GM21576 (cell line): ENCODE measurements at regions not wholly inside any gene's neighbourhood (a gene's known extent, or its start where the extent isn't known, plus 50 kb on each side); places are given as distances from the start of the nearest gene placed in this dataset.

Source experiments
- ATAC-seq: cut with Tn5 transposase; IDR thresholded peaks from one replicate; pipeline ENCODE4 v1.9.1; 2021; ENCODE audit warnings: mild to moderate bottlenecking, moderate library complexity; ENCODE audit not compliant: unreplicated experiment

GRCh38 chr10:70939441-70940003, 51.2 kb upstream of the PCBD1 start:
- no peak for ATAC-seq

GRCh38 chr10:70940834-70941568, 52.6 kb upstream of the PCBD1 start:
- no peak for ATAC-seq

DNA sequence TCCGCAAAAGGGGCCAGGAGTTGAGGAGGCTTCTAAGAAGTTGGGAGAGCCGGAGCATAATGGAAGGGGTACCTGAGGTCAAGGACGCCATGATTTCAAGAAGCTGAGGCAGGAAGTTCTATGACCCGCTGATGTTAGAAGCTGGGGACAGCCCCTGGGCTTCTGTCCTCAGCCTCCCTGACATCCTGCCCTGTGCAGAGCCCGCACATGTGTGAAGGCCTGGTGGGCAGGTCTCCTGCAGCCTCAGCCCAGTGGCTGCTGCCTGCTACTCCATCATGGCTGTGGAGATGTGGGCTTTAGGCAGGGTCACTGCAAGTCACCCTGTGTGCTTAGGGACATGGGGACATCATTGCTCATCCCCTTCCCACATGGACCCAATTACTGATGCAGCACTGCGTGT, 53.8 kb upstream of the PCBD1 start:
- ATAC-seq: no peak

DNA sequence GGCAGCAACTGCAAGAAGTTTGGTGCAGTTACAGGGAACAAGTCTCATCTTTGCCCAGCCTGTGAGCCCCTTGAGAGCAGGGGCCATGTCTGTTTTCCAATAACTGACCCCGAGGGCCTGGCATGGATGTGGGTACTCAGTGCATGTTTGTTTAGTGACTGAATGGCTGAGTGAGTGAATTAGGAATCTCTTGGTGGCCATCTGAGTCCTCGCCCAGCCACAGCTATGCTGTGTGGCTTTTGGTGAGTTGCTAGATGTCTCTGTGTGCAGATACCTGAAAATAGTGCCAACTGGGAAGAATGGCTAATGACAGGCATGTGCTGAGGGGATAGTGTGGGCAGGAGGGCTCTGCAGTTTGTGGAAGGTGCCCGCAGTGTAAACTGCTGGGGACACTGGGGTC, 54.4 kb upstream of the PCBD1 start:
- ATAC-seq: no peak

- ATAC-seq: no peak
Measured at GRCh38 chr10:70943249-70943648, 54.9 kb upstream of the PCBD1 start.

- no peak for ATAC-seq
Measured at GRCh38 chr10:70943841-70944466, 55.6 kb upstream of the PCBD1 start.

DNA sequence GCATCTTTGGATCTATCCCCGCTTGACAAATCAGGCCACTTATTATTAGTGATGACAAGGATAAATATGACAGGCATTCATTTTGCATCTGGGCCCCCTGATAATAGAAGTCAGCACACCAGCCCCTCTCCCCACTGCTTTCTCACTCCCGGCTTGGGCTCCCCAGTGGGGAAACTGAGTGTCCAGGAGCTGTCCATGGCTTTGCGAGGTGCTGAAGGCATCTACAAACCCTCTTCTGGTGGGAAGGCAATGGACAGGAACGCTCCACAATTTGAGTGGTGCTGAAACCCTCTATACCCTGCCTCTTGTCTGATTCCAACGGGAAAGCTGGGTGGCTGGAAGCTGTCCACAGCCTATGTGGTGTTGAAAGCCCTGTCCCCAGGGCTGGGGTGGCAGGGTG, 61.7 kb upstream of the PCBD1 start:
- no peak for ATAC-seq

DNA sequence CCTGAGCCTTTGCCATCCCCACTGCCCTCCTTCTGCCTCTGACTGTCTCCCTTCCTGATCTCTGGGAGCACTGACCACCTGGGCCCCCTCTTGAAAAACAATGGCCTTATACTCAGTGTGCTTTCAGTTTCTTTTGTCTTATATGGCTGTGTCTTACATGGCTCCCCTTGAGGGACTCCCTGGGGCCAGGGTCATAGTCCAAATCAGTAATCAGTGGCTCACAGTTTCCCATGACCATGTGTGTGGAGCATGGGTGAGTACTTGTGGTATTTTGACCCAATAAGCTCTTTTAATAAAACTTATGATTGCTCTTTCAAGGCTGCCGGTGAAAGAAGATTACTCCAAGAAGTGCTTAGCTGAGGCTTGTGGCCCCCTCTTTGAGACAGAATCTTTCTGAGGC, 62.4 kb upstream of the PCBD1 start:
- ATAC-seq: no peak

GRCh38 chr10:70952401-70952800, 64.0 kb upstream of the PCBD1 start:
- ATAC-seq: no peak

GRCh38 chr10:70952921-70953320, 64.6 kb upstream of the PCBD1 start:
- ATAC-seq: no peak

DNA sequence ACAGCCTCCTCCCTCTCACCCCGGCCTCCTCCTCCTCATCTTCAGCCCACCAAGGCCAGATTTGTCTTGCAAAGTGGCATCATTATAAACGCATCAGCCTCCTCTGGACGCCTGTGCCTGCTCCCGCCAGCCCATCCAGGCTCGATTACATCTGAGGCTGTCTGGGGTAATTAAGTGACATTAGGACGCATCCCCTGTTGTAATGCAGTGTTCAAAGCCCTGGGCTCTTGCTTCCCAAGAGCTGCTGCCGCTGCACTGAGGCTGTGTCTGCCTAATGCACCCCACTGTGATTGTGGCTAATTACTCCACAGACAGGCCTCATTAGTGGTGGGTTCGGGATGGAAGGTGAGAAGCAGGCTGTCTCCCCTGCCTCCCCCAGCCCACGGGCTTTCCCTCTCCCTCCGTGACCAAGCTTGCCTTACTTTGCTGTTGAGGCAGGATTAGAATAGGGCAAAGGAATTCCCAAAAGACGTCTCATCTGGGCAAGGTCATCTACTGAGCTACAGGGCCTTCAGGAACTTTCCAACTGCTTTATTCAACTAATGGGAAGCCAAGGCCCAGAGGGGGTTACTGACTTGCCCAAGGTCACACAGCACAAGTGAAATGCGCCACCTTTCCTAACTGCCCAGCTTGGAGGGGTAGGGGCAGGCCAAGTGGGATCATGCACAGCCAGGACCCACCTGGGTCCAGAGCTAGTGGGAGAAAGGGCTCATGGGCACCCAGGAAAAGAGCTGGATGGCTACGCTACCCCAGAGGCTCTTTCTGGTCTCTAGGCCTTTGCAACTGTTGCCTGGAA, 66.2 kb upstream of the PCBD1 start:
- no peak for ATAC-seq

DNA sequence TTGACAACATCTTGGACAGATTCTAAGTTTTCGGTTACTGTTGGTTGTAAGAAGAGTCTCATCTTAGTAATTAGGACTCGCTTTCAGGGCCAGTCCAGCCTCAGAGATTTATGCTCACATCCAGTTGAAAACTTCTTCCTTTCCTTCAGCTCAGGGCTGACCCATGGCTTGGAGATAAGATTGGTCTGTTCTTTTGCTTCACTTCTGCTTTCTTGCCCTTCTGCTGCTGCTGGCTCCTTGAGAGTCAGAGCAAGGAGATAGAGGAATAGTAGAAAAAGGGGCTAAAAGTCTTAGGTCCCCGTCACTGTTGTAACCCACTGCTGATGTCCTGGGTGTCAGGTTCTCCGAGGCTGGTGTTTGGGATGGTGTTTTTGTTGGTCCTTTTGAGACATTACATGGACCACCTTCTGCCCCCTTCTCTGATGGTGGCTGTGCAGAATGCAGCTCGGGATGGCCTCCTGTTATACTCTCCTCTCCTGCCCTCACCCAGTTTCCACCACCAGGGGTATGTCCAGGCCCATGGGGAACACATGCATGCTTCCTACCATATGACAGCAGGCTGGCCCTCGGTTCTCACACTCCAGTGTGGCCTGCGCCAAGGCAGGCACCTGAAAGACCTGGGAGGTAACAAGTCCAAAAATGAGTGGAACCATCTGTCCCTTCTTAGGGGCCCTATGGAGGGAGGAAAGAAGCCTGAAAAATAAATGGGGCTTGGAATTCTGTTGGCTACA, 67.8 kb upstream of the PCBD1 start:
- no peak for ATAC-seq

DNA sequence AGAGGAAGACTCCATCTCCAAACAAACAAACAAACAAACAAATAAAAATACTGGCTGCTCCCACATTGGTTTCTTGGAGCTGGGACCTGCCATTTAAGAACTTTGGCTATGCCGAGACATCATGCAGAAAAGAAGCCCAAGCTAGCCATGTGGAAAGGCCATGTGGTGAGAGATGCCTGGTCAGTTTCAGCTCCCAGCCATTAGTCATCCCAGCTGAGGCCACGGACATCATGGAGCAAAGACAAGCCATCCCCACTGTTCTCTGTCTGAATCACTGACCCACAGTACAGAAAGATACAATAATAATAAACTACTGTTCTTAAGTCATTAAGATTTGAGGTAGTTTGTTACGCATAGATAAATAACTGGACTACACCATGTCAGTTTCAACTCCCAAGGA, 70.0 kb upstream of the PCBD1 start:
- ATAC-seq: no peak

DNA sequence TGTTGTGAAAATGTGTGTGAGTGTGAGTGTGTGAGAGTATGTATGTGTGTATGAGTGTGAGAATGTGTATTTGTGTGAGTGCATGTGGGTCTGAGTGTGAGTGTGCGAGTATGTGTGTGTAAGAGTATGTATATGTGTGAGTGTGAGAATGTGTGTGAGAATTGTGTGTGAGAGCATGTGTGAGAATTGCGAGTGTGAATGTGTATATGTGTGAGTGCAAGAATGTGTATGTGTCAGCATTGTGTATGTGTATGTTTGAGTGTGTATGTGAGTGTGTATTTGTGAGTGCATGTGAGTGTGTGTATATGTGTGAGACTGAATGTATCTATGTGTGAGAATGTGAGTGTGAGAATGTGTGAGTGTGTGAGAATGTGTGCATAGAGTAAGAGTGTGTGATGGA, 72.0 kb upstream of the PCBD1 start:
- no peak for ATAC-seq

DNA sequence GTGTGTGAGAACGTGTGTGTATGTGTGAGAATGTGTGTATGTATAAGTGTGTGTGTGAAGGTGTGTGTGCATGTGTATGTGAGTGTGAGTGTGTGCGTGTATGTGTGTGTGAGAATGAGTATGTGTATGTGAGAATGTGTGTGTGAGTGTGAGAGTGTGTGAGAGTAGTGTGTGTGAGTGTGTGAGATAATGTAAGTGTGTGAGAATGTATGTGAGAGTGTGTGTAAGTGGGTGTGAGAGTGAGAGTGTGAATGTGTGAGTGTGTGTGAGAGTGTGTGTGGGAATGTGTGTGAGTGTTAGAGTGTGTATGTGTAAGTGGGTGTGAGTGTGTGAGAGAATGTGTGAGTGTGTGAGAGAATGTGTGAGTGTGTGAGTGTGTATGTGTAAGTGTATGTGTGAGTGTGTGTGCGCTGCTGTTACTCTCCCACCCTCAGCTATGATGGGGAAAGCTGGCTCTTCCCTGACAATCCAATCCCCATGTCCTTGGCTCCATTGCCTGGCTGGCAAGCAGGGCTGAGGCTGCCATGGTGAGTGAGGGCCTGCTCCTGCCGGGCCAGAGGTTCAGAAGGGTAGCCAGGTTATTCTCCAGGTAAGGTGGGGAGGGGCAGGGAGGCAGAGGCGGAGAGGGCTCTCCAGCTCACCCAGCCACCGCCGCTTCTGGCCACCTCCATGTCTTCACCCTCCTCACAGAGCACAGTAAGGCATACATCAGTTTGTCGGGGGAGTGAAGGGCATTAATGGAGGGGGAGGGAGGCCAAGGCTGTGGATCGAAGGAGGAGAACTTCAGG, 72.6 kb upstream of the PCBD1 start:
- no peak for ATAC-seq

GRCh38 chr10:70962686-70963085, 74.3 kb upstream of the PCBD1 start:
- no peak for ATAC-seq

GRCh38 chr10:70963271-70963670, 74.9 kb upstream of the PCBD1 start:
- no peak for ATAC-seq

DNA sequence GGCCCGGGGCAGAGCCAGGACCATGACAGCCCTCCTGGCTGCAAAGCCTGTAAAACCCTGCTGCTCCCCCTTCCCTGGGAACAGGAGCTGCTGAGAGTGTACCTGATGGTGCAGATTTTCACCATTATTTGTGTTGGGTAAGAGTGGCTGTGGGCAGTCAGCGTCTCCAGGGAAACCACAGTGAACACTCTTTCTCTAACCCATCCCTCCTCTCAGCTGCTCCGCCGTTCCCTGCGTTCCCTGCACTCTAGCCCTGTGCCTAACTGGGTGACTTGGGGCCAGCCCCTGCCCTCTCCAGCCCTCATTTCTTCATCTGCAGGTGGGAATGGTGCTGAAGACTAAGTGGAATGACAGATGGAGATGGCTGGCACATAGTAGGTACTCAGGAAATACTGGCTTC, 75.9 kb upstream of the PCBD1 start:
- no peak for ATAC-seq

DNA sequence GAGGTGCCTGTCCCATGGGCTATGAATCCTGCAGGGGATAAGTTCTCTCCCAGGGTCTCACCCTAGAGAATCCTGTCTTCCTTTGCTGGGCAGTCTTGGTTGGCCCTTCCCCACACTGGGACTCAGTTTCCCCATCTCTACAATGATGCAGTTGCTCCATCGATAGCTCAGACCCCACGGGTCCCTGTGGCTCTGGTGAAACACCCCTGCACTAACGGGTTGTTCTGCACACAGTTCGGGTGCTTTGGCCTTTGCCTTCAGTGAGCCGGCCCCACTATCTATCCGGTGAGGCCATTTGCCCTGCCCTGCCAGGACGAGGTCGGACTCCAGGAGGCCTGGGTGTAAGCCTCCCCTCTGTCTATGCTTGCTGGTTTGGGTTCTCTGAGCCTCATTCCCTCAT, 76.5 kb upstream of the PCBD1 start:
- ATAC-seq: no peak

DNA sequence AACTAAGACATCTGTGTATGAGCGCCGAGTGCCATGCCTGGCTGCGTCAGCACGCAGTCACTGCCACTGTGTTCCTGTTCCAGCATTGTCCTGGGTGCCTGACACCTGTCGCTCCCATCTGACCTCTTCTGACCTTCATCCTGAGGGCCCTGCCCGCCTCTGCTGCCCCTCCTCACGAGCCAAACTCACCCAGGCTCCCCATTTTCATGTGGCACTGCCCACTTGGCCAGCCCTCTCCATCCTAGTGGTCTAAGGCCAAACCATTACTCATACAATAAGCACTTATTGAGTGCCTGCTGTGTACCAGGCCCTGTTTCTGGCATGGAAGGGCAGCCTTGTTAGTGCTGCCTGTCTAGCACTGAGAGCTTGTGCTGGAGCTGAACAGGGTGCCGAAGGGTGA, 77.2 kb upstream of the PCBD1 start:
- no peak for ATAC-seq
